Cardiac muscle cell (in vitro differentiated cells and primary cell): ENCODE measurements at regions not wholly inside any gene's neighbourhood (a gene's known extent, or its start where the extent isn't known, plus 50 kb on each side); places are given as distances from the start of the nearest gene placed in this dataset.
A peak's percentile ranks its signal among the peaks of the same experiment; 100 is the strongest.

Source experiments
- DNase-seq, 2 donors: peaks; one replicate each; pipeline versions ENCODE4 v3.0.0 to v3.0.0-alpha.2; 2010 to 2017; ENCODE audit warnings: low read depth in 1 of 2, low spot score in 1 of 2
- H3K27ac ChIP-seq: fragments of 200-600 bp; sonication (generic); 2 replicates; pipeline ENCODE4 v1.5.1; 2016
- H3K27me3 ChIP-seq: fragments of 200-600 bp; sonication (generic); 2 replicates; pipeline ENCODE4 v1.6.0; 2016; ENCODE audit warnings: control low read depth
- H3K36me3 ChIP-seq: fragments of 200-600 bp; sonication (generic); 2 replicates; pipeline ENCODE4 v1.5.1; 2016; ENCODE audit warnings: control low read depth
- H3K4me1 ChIP-seq: fragments of 200-600 bp; sonication (generic); 2 replicates; pipeline ENCODE4 v1.8.1; 2017; ENCODE audit warnings: low read depth, mild to moderate bottlenecking, mixed run types
- H3K4me3 ChIP-seq: fragments of 200-600 bp; sonication (generic); 2 replicates; pipeline ENCODE4 v1.5.1; 2016; ENCODE audit warnings: mild to moderate bottlenecking
- H3K9me3 ChIP-seq: fragments of 200-600 bp; sonication (generic); 2 replicates; pipeline ENCODE4 v1.5.1; 2017; ENCODE audit warnings: low read depth, mild to moderate bottlenecking, control low read depth
- TF ChIP-seq, protein P1 (sequence below): IDR thresholded peaks from 2 replicates; pipeline ENCODE4 v1.5.1; 2012; ENCODE audit warnings: low read depth, mild to moderate bottlenecking, low read length

DNA sequence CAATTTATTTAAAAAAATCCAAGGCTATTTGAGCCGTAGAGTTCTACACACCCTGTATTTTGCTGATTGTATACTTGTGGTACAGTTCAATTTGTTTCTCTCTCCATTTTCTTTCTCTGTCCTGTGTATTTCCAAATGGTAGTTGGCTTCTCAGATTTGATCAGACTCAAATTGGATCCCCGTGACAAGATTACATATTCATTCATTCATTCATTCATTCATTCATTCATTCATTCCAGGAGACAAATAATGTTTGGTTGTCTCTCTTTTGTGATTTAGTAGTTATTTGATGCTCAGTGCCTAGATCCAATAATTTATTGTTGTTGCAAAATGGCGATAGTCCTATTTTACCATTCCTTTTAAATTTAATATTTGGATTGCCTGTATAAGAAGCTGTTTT lies 292.8 kb upstream of the RIOK2 start:
- DNase-seq, result no peak
- no peaks in the 10 kb centered on the region for H3K27me3 ChIP-seq
- peaks cover 12% of the 10 kb centered on the region for H3K4me1 ChIP-seq

DNA sequence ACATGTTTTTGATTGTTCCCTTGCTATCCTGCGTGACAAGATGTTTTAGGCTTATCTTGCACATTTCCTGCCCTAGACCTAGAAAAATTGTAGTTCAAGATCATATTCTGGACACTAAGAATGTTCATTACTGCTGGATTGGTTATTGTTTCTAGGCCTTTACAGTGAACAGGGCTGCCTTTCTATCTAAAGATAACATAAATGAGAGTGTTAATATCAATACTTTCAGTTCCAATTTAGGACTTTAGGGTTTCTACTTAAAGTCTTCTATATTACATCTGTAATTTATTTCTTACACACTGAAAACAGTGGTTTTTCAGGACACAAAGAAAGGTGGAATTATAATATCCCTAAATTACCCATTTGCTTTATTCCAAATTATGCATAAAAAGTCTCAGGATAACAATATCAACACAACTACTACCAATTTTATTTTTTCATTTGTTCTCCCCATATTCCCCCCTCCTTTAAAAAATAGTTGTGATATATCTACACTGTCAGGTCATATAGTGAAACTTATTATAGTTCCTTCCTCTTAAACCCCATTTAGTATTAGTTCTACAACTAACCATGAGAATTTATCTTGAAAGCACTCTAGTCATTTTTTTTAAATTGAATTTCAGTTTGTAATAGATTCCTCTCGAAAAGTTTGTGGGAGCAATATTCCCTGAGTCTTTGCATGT lies 293.9 kb upstream of the RIOK2 start:
- TF ChIP-seq, protein P1, sequence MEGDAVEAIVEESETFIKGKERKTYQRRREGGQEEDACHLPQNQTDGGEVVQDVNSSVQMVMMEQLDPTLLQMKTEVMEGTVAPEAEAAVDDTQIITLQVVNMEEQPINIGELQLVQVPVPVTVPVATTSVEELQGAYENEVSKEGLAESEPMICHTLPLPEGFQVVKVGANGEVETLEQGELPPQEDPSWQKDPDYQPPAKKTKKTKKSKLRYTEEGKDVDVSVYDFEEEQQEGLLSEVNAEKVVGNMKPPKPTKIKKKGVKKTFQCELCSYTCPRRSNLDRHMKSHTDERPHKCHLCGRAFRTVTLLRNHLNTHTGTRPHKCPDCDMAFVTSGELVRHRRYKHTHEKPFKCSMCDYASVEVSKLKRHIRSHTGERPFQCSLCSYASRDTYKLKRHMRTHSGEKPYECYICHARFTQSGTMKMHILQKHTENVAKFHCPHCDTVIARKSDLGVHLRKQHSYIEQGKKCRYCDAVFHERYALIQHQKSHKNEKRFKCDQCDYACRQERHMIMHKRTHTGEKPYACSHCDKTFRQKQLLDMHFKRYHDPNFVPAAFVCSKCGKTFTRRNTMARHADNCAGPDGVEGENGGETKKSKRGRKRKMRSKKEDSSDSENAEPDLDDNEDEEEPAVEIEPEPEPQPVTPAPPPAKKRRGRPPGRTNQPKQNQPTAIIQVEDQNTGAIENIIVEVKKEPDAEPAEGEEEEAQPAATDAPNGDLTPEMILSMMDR, result no peak
- no peaks in the 10 kb centered on the region for H3K9me3 ChIP-seq
- H3K27me3 ChIP-seq, result no peaks in the 10 kb centered on the region
- H3K4me3 ChIP-seq, result no peak overlapping the region
- H3K36me3 ChIP-seq, result no peaks in the 10 kb centered on the region
- peaks cover 12% of the 10 kb centered on the region for H3K4me1 ChIP-seq
- DNase-seq, result no peak
- H3K27ac ChIP-seq, result no peak overlapping the region

More for the DNA sequence above, 292.8 kb upstream of the RIOK2 start:
- H3K36me3 ChIP-seq, result no peaks in the 10 kb centered on the region
- TF ChIP-seq, protein P1, result no peak
- H3K27ac ChIP-seq, result no peak overlapping the region
- H3K4me3 ChIP-seq, result no peak overlapping the region
- H3K9me3 ChIP-seq, result no peaks in the 10 kb centered on the region

DNA sequence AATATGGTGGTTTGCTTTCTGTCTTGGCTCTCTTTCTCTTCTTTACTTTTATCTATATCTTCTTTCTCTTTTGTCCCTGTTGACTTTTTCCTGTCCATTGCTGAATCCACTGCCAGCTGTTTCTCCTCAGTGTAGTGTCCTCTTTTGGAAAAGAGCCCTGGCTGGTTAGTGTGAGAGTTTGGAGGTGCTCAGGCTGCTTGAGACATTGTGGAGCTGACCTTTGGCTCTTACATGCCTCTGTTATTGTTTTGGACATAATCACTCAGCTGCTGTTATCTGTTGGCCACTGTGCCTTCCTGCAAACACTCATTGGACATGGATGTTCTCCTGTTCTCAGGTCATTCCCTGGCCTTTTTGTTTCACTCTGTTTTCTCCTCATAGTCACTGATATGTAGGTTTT lies 295.4 kb upstream of the RIOK2 start:
- Histone ChIP-seq H3K4me3 (no peak overlapping the region), H3K36me3 (no peaks in the 10 kb centered on the region), H3K9me3 (no peaks in the 10 kb centered on the region), H3K27me3 (no peaks in the 10 kb centered on the region), H3K27ac (peak overlapping the region; percentile 19), H3K4me1 (peaks cover 12% of the 10 kb centered on the region)
- peak; percentile 4 to 44 for DNase-seq
- TF ChIP-seq, protein P1, result no peak

DNA sequence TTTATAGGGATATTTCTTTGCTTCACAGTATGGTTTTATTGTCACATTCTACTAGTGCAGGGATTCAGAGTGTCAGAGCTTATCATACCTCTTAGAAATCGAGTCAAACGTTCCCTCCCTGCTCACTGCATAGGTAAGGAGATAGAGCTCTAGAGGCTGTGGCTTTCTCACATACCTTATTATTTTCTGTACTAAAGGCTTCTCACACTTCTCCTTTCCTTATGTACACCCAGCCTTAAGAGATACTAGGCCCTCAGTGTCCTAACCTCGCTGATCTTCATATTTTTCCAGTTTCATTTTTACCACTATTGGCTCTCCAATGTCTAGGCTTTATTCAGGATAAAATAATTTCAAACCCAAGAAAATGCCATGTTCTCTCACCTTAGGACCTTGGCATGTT lies 297.3 kb upstream of the RIOK2 start:
- TF ChIP-seq, protein P1, result no peak
- H3K4me3 ChIP-seq, result no peak overlapping the region

DNA sequence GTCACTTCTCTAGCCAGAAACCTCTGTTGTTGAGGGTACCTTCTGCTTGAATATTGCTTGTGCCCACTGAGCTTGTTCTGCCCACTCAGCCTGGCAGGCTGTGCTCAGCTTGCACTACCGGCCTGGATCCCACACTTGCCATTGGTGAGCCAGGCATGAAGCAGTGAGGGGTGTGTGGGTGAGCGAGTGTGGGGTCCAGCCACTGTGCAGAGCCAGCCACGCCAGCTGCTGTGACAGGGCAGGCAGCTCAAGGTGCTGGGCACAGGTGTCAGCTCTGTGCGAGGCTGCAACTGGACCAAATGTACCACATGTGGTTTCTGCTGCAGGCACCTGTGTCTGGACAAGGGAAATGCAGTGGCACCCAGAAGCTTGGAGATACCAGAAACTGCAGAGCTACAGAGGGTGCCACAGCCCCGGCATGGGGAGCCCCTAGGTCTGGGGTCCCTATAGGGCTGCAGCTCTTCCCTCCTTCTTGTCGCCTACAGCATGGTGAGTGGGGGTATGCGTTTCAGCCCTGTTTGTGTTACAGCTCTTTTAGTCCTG lies 305.1 kb upstream of the RIOK2 start:
- no peak for DNase-seq
- no peaks in the 10 kb centered on the region for H3K27me3 ChIP-seq
- no peak overlapping the region for H3K27ac ChIP-seq
- H3K36me3 ChIP-seq, result no peaks in the 10 kb centered on the region
- H3K9me3 ChIP-seq, result no peaks in the 10 kb centered on the region
- no peak overlapping the region for H3K4me3 ChIP-seq
- no peaks in the 10 kb centered on the region for H3K4me1 ChIP-seq
- TF ChIP-seq, protein P1, result no peak

More for the DNA sequence above, 297.3 kb upstream of the RIOK2 start:
- no peak for DNase-seq
- no peaks in the 10 kb centered on the region for H3K36me3 ChIP-seq
- no peaks in the 10 kb centered on the region for H3K27me3 ChIP-seq
- no peaks in the 10 kb centered on the region for H3K9me3 ChIP-seq
- H3K27ac ChIP-seq, result no peak overlapping the region
- peaks cover 12% of the 10 kb centered on the region for H3K4me1 ChIP-seq
